ENCODE measurements at regions not wholly inside any gene's neighbourhood (a gene's known extent, or its start where the extent isn't known, plus 50 kb on each side); places are given as distances from the start of the nearest gene placed in this dataset.

DNA sequence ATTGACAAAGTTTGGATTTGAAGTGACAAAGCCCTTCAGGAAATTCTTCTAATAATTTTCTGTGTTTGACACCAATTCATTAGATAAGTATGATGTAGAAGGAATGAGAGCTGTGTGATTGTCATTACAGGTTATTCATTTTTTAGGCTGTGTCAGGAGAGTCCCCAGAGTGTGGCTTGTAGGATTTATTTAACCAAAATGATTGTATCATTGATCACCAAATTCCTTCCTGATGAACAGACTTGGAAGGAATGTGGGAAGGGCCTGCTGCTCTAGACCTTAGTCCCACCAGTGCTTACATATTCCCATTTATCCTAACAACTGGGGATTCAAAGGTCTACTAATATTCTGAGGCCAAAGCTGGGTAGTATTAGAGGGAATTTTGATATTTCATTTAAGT, 383.3 kb upstream of the KAZN start:
- H3K9me3 ChIP-seq, result peaks cover 16% of the 10 kb centered on the region
- intact Hi-C loops (cut with DNase I, micrococcal nuclease), result no loop called here
- no peaks in the 10 kb centered on the region for H3K36me3 ChIP-seq (ENCODE audit: low read depth)
- no peak overlapping the region for H3K4me3 ChIP-seq
- TF ChIP-seq, protein P1, sequence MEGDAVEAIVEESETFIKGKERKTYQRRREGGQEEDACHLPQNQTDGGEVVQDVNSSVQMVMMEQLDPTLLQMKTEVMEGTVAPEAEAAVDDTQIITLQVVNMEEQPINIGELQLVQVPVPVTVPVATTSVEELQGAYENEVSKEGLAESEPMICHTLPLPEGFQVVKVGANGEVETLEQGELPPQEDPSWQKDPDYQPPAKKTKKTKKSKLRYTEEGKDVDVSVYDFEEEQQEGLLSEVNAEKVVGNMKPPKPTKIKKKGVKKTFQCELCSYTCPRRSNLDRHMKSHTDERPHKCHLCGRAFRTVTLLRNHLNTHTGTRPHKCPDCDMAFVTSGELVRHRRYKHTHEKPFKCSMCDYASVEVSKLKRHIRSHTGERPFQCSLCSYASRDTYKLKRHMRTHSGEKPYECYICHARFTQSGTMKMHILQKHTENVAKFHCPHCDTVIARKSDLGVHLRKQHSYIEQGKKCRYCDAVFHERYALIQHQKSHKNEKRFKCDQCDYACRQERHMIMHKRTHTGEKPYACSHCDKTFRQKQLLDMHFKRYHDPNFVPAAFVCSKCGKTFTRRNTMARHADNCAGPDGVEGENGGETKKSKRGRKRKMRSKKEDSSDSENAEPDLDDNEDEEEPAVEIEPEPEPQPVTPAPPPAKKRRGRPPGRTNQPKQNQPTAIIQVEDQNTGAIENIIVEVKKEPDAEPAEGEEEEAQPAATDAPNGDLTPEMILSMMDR (IDR thresholded peaks at IDR 0.05), result no peak
- ATAC-seq (no peak), DNase-seq (no peak)
- H3K4me1 ChIP-seq (ENCODE audit: low read depth), result no peaks in the 10 kb centered on the region

DNA sequence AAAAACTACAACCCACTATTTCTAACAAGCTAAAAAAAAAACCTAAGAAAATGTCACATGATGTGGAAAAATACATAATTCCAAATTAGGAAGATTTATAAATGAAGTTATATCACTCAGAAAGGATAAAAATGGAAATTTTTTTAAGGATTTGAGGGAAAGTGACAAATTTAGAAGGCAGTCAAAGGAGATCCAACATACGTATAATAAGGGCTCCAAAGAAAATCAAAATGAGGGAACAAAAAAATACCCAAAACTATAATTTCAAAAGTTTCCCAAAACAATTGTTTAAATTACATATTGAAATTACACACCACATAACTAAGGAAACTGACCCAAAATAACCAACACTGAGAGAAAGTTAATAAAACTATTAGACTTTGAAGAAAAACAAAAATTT, 381.1 kb upstream of the KAZN start:
- TF ChIP-seq, protein P1 (IDR thresholded peaks at IDR 0.05), result no peak
- intact Hi-C loops (cut with DNase I, micrococcal nuclease), result no loop called here
- ATAC-seq, result no peak
- Histone ChIP-seq H3K4me3 (no peak overlapping the region), H3K4me1 (ENCODE audit: low read depth) (no peaks in the 10 kb centered on the region), H3K36me3 (ENCODE audit: low read depth) (no peaks in the 10 kb centered on the region), H3K9me3 (peaks cover 16% of the 10 kb centered on the region)
- no peak for DNase-seq

DNA sequence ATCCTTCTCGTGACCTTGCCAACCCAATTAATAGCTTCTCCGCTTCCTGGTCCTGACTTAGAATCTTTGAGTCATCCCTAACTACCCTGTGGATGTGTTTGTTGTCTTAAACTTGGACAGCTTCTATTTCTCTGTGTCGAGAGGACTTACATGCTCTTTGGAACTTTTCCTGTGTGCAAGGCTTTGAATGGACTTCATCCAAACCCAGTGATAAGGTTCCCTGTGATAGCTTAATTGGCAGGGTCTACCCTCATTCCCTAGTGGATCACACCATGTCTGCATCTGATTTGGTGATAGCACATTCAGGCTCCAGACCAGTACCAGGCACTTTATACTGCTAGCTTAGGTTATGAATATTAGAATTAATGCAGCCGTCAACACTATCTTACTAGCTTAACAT, 378.2 kb upstream of the KAZN start:
- peaks cover 16% of the 10 kb centered on the region for H3K9me3 ChIP-seq
- H3K4me3 ChIP-seq, result no peak overlapping the region
- DNase-seq, result no peak
- H3K36me3 ChIP-seq (ENCODE audit: low read depth), result no peaks in the 10 kb centered on the region
- ATAC-seq, result no peak
- H3K4me1 ChIP-seq (ENCODE audit: low read depth), result no peaks in the 10 kb centered on the region
- TF ChIP-seq, protein P1 (IDR thresholded peaks at IDR 0.05), result no peak
- intact Hi-C loops (cut with DNase I, micrococcal nuclease), result no loop called here

DNA sequence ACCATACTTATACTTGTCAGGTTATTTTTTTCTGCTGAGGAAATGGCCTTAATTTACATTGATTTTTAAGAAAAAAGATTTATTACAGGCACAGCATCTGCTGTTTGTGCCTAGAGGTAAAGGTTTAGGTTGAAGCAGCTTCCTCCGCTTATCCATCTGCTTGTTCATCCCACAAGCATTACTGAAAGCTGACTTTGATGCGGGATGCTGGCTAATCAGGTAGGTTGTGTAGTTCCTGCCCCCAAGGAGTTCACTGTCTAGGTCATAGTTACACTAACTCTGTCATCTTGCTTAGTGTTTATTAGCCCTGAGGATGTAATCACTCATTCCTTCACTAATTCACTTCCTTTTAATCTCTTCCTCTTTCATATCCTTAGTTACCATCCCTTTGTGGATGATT, 377.7 kb upstream of the KAZN start:
- no peak overlapping the region for H3K4me3 ChIP-seq
- TF ChIP-seq, protein P1 (IDR thresholded peaks at IDR 0.05), result no peak
- intact Hi-C loops (cut with DNase I, micrococcal nuclease), result no loop called here
- peaks cover 16% of the 10 kb centered on the region for H3K9me3 ChIP-seq
- DNase-seq (no peak), ATAC-seq (no peak)
- H3K4me1 ChIP-seq (ENCODE audit: low read depth), result no peaks in the 10 kb centered on the region
- H3K36me3 ChIP-seq (ENCODE audit: low read depth), result no peaks in the 10 kb centered on the region

DNA sequence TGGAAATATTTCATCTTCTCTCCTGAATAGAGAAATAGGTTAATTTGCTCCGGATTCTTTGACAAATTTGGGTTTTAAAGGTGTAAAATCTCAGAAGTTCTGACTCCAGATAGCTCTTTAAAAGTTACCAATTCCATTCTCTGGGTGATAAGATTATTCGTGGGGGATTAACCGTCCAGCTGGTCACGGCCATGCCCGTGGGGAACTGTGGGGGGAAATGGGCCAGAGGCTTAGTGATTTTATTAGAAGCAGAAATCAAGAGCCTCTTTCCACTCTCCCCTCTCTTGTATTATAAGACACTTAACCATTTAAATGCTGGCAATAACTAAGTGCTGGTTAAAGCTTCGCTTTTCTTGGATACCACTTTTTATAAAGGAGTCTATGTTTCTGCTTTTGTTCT, 376.4 kb upstream of the KAZN start:
- intact Hi-C loops (cut with DNase I, micrococcal nuclease), result no loop called here
- ATAC-seq (no peak), DNase-seq (no peak)
- Histone ChIP-seq H3K36me3 (ENCODE audit: low read depth) (no peaks in the 10 kb centered on the region), H3K4me3 (no peak overlapping the region), H3K4me1 (ENCODE audit: low read depth) (no peaks in the 10 kb centered on the region), H3K9me3 (peaks cover 9% of the 10 kb centered on the region)
- TF ChIP-seq, protein P1 (IDR thresholded peaks at IDR 0.05), result no peak

DNA sequence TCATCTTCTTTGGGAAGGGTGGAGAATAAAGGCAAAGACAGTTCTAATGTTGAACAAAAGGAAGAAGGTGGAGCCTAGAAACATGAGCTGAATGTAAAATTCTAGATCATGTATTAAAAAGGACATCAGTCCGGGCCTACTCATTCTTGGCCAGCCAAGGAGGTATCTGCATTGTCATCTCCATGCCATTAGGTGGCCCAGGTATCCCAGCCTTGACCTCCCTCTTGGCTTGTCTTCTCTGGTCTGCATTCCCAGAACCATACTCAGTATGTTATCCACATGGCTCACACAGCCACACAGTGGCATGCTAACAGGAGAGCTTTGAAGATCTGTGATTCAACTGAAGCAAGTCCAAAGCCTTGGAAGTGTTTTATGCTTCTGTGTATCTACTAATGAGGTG, 369.8 kb upstream of the KAZN start:
- ATAC-seq, result no peak

More for the DNA sequence above, 369.8 kb upstream of the KAZN start:
- intact Hi-C loops (cut with DNase I, micrococcal nuclease), result no loop called here
- DNase-seq, result no peak
- no peaks in the 10 kb centered on the region for H3K36me3 ChIP-seq (ENCODE audit: low read depth)
- H3K4me1 ChIP-seq (ENCODE audit: low read depth), result no peaks in the 10 kb centered on the region
- no peak overlapping the region for H3K4me3 ChIP-seq
- TF ChIP-seq, protein P1 (IDR thresholded peaks at IDR 0.05), result no peak
- H3K9me3 ChIP-seq, result no peaks in the 10 kb centered on the region

Measured in mucosa of descending colon (tissue), 3 donors.